ENCODE measurements at regions not wholly inside any gene's neighbourhood (a gene's known extent, or its start where the extent isn't known, plus 50 kb on each side); places are given as distances from the start of the nearest gene placed in this dataset.

GRCh38 chr3:117417411-117417810 is 707.8 kb downstream of the TUSC7 start:
- no peak for DNase-seq

- DNase-seq = no peak
Observed at GRCh38 chr3:117427081-117427480, 717.5 kb downstream of the TUSC7 start.

GRCh38 chr3:117433427-117433826 is 723.8 kb downstream of the TUSC7 start:
- no peak for DNase-seq

- DNase-seq = no peak
Observed at GRCh38 chr3:117434661-117435412, 725.3 kb downstream of the TUSC7 start.

- no peak for DNase-seq
Observed at GRCh38 chr3:117435506-117435905, 725.9 kb downstream of the TUSC7 start.

GRCh38 chr3:117439812-117440211 is 730.2 kb downstream of the TUSC7 start:
- DNase-seq = peak; percentile 97

GRCh38 chr3:117441851-117442250 is 732.3 kb downstream of the TUSC7 start:
- DNase-seq = no peak

- no peak for DNase-seq
Observed at GRCh38 chr3:117442566-117442965, 733.0 kb downstream of the TUSC7 start.

- DNase-seq = no peak
Observed at GRCh38 chr3:117443014-117443413, 733.4 kb downstream of the TUSC7 start.

- peak; percentile 25 for DNase-seq
Observed at GRCh38 chr3:117444175-117444574, 734.6 kb downstream of the TUSC7 start.

GRCh38 chr3:117447419-117447818 is 737.8 kb downstream of the TUSC7 start:
- no peak for DNase-seq

- DNase-seq = no peak
Observed at GRCh38 chr3:117450026-117450425, 740.4 kb downstream of the TUSC7 start.

- DNase-seq = peak; percentile 45
Observed at GRCh38 chr3:117454254-117454653, 744.7 kb downstream of the TUSC7 start.

- no peak for DNase-seq
Observed at GRCh38 chr3:117454908-117455307, 745.3 kb downstream of the TUSC7 start.

- DNase-seq = no peak
Observed at GRCh38 chr3:117455782-117456181, 746.2 kb downstream of the TUSC7 start.

GRCh38 chr3:117463276-117464115 is 753.9 kb downstream of the TUSC7 start:
- DNase-seq = no peak

GRCh38 chr3:117471831-117472230 is 762.3 kb downstream of the TUSC7 start:
- DNase-seq = no peak

GRCh38 chr3:117473981-117474538 is 764.5 kb downstream of the TUSC7 start:
- DNase-seq = peak; percentile 40

- no peak for DNase-seq
Observed at GRCh38 chr3:117476572-117476971, 767.0 kb downstream of the TUSC7 start.

- no peak for DNase-seq
Observed at GRCh38 chr3:117477214-117477755, 767.7 kb downstream of the TUSC7 start.

- DNase-seq = no peak
Observed at GRCh38 chr3:117479095-117479494, 769.5 kb downstream of the TUSC7 start.

- DNase-seq = no peak
Observed at GRCh38 chr3:117480525-117480924, 770.9 kb downstream of the TUSC7 start.

GRCh38 chr3:117480972-117481371 is 771.4 kb downstream of the TUSC7 start:
- DNase-seq = peak; percentile 2

- no peak for DNase-seq
Observed at GRCh38 chr3:117483839-117484238, 774.3 kb downstream of the TUSC7 start.
